HL-60 (cell line): ENCODE measurements at regions not wholly inside any gene's neighbourhood (a gene's known extent, or its start where the extent isn't known, plus 50 kb on each side); places are given as distances from the start of the nearest gene placed in this dataset.

Experiments used
- CTCF ChIP-seq: IDR thresholded peaks from one replicate; pipeline ENCODE4 v1.5.1; 2011; ENCODE audit warnings: low read length, control low read depth, inconsistent platforms; ENCODE audit not compliant: insufficient read depth
- SPI1 ChIP-seq: IDR thresholded peaks from 2 replicates; pipeline ENCODE4 v1.6.1; 2012; ENCODE audit warnings: low read depth, mild to moderate bottlenecking, borderline replicate concordance
- TF ChIP-seq, protein P1 (sequence below): IDR thresholded peaks from 2 replicates; pipeline ENCODE4 v1.6.1; 2012; ENCODE audit warnings: low read depth; ENCODE audit not compliant: insufficient replicate concordance

GRCh38 chr18:45497595-45498286 is 117.5 kb upstream of the SLC14A2 start:
- TF ChIP-seq CTCF: no peak
- TF ChIP-seq, protein P1, sequence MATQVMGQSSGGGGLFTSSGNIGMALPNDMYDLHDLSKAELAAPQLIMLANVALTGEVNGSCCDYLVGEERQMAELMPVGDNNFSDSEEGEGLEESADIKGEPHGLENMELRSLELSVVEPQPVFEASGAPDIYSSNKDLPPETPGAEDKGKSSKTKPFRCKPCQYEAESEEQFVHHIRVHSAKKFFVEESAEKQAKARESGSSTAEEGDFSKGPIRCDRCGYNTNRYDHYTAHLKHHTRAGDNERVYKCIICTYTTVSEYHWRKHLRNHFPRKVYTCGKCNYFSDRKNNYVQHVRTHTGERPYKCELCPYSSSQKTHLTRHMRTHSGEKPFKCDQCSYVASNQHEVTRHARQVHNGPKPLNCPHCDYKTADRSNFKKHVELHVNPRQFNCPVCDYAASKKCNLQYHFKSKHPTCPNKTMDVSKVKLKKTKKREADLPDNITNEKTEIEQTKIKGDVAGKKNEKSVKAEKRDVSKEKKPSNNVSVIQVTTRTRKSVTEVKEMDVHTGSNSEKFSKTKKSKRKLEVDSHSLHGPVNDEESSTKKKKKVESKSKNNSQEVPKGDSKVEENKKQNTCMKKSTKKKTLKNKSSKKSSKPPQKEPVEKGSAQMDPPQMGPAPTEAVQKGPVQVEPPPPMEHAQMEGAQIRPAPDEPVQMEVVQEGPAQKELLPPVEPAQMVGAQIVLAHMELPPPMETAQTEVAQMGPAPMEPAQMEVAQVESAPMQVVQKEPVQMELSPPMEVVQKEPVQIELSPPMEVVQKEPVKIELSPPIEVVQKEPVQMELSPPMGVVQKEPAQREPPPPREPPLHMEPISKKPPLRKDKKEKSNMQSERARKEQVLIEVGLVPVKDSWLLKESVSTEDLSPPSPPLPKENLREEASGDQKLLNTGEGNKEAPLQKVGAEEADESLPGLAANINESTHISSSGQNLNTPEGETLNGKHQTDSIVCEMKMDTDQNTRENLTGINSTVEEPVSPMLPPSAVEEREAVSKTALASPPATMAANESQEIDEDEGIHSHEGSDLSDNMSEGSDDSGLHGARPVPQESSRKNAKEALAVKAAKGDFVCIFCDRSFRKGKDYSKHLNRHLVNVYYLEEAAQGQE: no peak
- no peak for TF ChIP-seq SPI1
